HG02870 (cell line): ENCODE measurements at regions not wholly inside any gene's neighbourhood (a gene's known extent, or its start where the extent isn't known, plus 50 kb on each side); places are given as distances from the start of the nearest gene placed in this dataset.
A peak's percentile ranks its signal among the peaks of the same experiment; 100 is the strongest.

Experiments
- ATAC-seq: cut with Tn5 transposase; IDR thresholded peaks from one replicate; pipeline ENCODE4 v1.9.1; 2021; ENCODE audit warnings: mild to moderate bottlenecking, moderate library complexity; ENCODE audit not compliant: unreplicated experiment

GRCh38 chr1:229023651-229024300 is 247.1 kb upstream of the RAB4A start:
- ATAC-seq = no peak

- ATAC-seq = no peak
Measured at GRCh38 chr1:229024528-229025130, 246.3 kb upstream of the RAB4A start.

GRCh38 chr1:229025576-229025975 is 245.3 kb upstream of the RAB4A start:
- ATAC-seq = no peak

GRCh38 chr1:229027158-229027557 is 243.8 kb upstream of the RAB4A start:
- ATAC-seq = no peak

- no peak for ATAC-seq
Measured at GRCh38 chr1:229027622-229028182, 243.2 kb upstream of the RAB4A start.

- no peak for ATAC-seq
Measured at GRCh38 chr1:229028544-229028943, 242.4 kb upstream of the RAB4A start.

GRCh38 chr1:229028987-229029878 is 241.7 kb upstream of the RAB4A start:
- no peak for ATAC-seq

GRCh38 chr1:229029879-229030235 is 241.1 kb upstream of the RAB4A start:
- ATAC-seq = no peak

GRCh38 chr1:229030630-229031029 is 240.3 kb upstream of the RAB4A start:
- no peak for ATAC-seq

GRCh38 chr1:229031061-229031460 is 239.8 kb upstream of the RAB4A start:
- ATAC-seq = no peak

- no peak for ATAC-seq
Measured at GRCh38 chr1:229031481-229032341, 239.2 kb upstream of the RAB4A start.

GRCh38 chr1:229032375-229032774 is 238.5 kb upstream of the RAB4A start:
- no peak for ATAC-seq

GRCh38 chr1:229033480-229033879 is 237.4 kb upstream of the RAB4A start:
- ATAC-seq = no peak

GRCh38 chr1:229034342-229034741 is 236.6 kb upstream of the RAB4A start:
- ATAC-seq = no peak

- peak; percentile 90 for ATAC-seq
Measured at GRCh38 chr1:229035054-229035747, 235.7 kb upstream of the RAB4A start.

- peak; percentile 12 for ATAC-seq
Measured at GRCh38 chr1:229035748-229036082, 235.2 kb upstream of the RAB4A start.

GRCh38 chr1:229037806-229038405 is 233.0 kb upstream of the RAB4A start:
- ATAC-seq = no peak

GRCh38 chr1:229040630-229041358 is 230.1 kb upstream of the RAB4A start:
- no peak for ATAC-seq

GRCh38 chr1:229041946-229042345 is 229.0 kb upstream of the RAB4A start:
- no peak for ATAC-seq
